ENCODE measurements at regions not wholly inside any gene's neighbourhood (a gene's known extent, or its start where the extent isn't known, plus 50 kb on each side); places are given as distances from the start of the nearest gene placed in this dataset.
"Not testable (repeated sequence)": the region's sequence is repeated elsewhere in the genome, so short reads cannot be mapped to it uniquely, and the experiment has no call there.

GRCh38 chr6:27546522-27546921 lies 73.6 kb upstream of the ZNF184 start:
- WGBS, 10 experiments = 80 to 100% (median 93%) methylated on average over 2 to 7 of the region's 7 CpGs; no CpG with 5 or more reads in 2 of the 10 experiments
- no peak for ATAC-seq (replicated peaks in 6 of 8)
- in situ Hi-C loops (cut with MboI; ENCODE audit: low pct_unique_long_range_greater_than_20kb in 2 of 9, low sequenced_read_pairs in 9 of 9, unreplicated experiment in 9 of 9) = no loop called here

GRCh38 chr6:27545271-27546046 lies 72.6 kb upstream of the ZNF184 start:
- Histone ChIP-seq H3K4me3 (peak overlapping the region in 1 of 5 donors; percentile 15), H3K27ac (no peak overlapping the region), H3K4me1 (replicated peaks in 1 of 2) (no peaks in the 10 kb centered on the region)
- in situ Hi-C loops (cut with MboI; ENCODE audit: low pct_unique_long_range_greater_than_20kb in 2 of 9, low sequenced_read_pairs in 9 of 9, unreplicated experiment in 9 of 9) = no loop called here
- 4 to 86% (median 13%) methylated on average over 3 to 29 of the region's 32 CpGs for WGBS, 10 experiments
- peak in 4 of 8 experiments; percentile 18 to 81 (median 76) for ATAC-seq (replicated peaks in 6 of 8)

More at GRCh38 chr6:27546522-27546921, 73.6 kb upstream of the ZNF184 start:
- Histone ChIP-seq H3K4me3 (no peak overlapping the region), H3K4me1 (replicated peaks in 1 of 2) (no peaks in the 10 kb centered on the region), H3K27ac (no peak overlapping the region)

GRCh38 chr6:27544612-27545260 lies 71.8 kb upstream of the ZNF184 start:
- 1 to 31% (median 11%) methylated on average over 4 to 20 of the region's 20 CpGs for WGBS, 10 experiments

GRCh38 chr6:27544135-27544534 lies 71.2 kb upstream of the ZNF184 start:
- WGBS, 10 experiments = 0 to 76% (median 28%) methylated on average over 1 to 15 of the region's 20 CpGs; no CpG with 5 or more reads in 5 of the 10 experiments
- ATAC-seq (replicated peaks in 6 of 8); in situ Hi-C loops (cut with MboI; ENCODE audit: low pct_unique_long_range_greater_than_20kb in 2 of 9, low sequenced_read_pairs in 9 of 9, unreplicated experiment in 9 of 9); H3K4me1 ChIP-seq (replicated peaks in 1 of 2); H3K27ac ChIP-seq; H3K4me3 ChIP-seq: not testable (repeated sequence)

More at GRCh38 chr6:27544612-27545260, 71.8 kb upstream of the ZNF184 start:
- Histone ChIP-seq H3K27ac (no peak overlapping the region), H3K4me3 (peak overlapping the region in 1 of 5 donors; percentile 15), H3K4me1 (replicated peaks in 1 of 2) (no peaks in the 10 kb centered on the region)
- ATAC-seq (replicated peaks in 6 of 8) = no peak
- in situ Hi-C loops (cut with MboI; ENCODE audit: low pct_unique_long_range_greater_than_20kb in 2 of 9, low sequenced_read_pairs in 9 of 9, unreplicated experiment in 9 of 9) = no loop called here

- WGBS, 10 experiments = 69 to 100% (median 76%) methylated on average over 1 to 2 of the region's 2 CpGs; no CpG with 5 or more reads in 2 of the 10 experiments
- ATAC-seq (replicated peaks in 6 of 8) = no peak
- H3K4me1 ChIP-seq (replicated peaks in 1 of 2) = no peaks in the 10 kb centered on the region
- in situ Hi-C loops (cut with MboI; ENCODE audit: low pct_unique_long_range_greater_than_20kb in 2 of 9, low sequenced_read_pairs in 9 of 9, unreplicated experiment in 9 of 9) = no loop called here
- no peak overlapping the region for H3K27ac ChIP-seq
- H3K4me3 ChIP-seq = no peak overlapping the region
These were observed 69.6 kb upstream of the ZNF184 start for GRCh38 chr6:27542485-27542884.

GRCh38 chr6:27541933-27542297 lies 69.0 kb upstream of the ZNF184 start:
- no peak for ATAC-seq (replicated peaks in 6 of 8)
- WGBS, 10 experiments = 12 to 75% (median 26%) methylated on average over 2 to 5 of the region's 5 CpGs; no CpG with 5 or more reads in 1 of the 10 experiments
- in situ Hi-C loops (cut with MboI; ENCODE audit: low pct_unique_long_range_greater_than_20kb in 2 of 9, low sequenced_read_pairs in 9 of 9, unreplicated experiment in 9 of 9) = no loop called here
- H3K4me1 ChIP-seq (replicated peaks in 1 of 2) = no peaks in the 10 kb centered on the region
- H3K27ac ChIP-seq = no peak overlapping the region
- no peak overlapping the region for H3K4me3 ChIP-seq

- Histone ChIP-seq H3K27ac (no peak overlapping the region), H3K4me1 (replicated peaks in 1 of 2) (no peaks in the 10 kb centered on the region), H3K4me3 (no peak overlapping the region)
- ATAC-seq (replicated peaks in 6 of 8) = peak in 1 of 8 experiments; percentile 3
- in situ Hi-C loops (cut with MboI; ENCODE audit: low pct_unique_long_range_greater_than_20kb in 2 of 9, low sequenced_read_pairs in 9 of 9, unreplicated experiment in 9 of 9) = no loop called here
- WGBS, 10 experiments = 24 to 86% (median 41%) methylated on average over 1 to 15 of the region's 15 CpGs
These were observed 68.5 kb upstream of the ZNF184 start for GRCh38 chr6:27541212-27541932.

GRCh38 chr6:27539551-27539950 lies 66.6 kb upstream of the ZNF184 start:
- no peaks in the 10 kb centered on the region for H3K4me1 ChIP-seq (replicated peaks in 1 of 2)
- ATAC-seq (replicated peaks in 6 of 8) = no peak
- no peak overlapping the region for H3K27ac ChIP-seq
- in situ Hi-C loops (cut with MboI; ENCODE audit: low pct_unique_long_range_greater_than_20kb in 2 of 9, low sequenced_read_pairs in 9 of 9, unreplicated experiment in 9 of 9) = no loop called here
- 8 to 100% (median 58%) methylated on average over 1 to 12 of the region's 13 CpGs for WGBS, 10 experiments
- no peak overlapping the region for H3K4me3 ChIP-seq

GRCh38 chr6:27532820-27533538 lies 60.1 kb upstream of the ZNF184 start:
- H3K4me1 ChIP-seq (replicated peaks in 1 of 2) = no peaks in the 10 kb centered on the region
- in situ Hi-C loops (cut with MboI; ENCODE audit: low pct_unique_long_range_greater_than_20kb in 2 of 9, low sequenced_read_pairs in 9 of 9, unreplicated experiment in 9 of 9) = no loop called here
- 23 to 90% (median 65%) methylated on average over 1 to 7 of the region's 7 CpGs for WGBS, 10 experiments
- peak in 1 of 8 experiments; percentile 20 for ATAC-seq (replicated peaks in 6 of 8)
- H3K27ac ChIP-seq = no peak overlapping the region
- no peak overlapping the region for H3K4me3 ChIP-seq

- in situ Hi-C loops (cut with MboI; ENCODE audit: low pct_unique_long_range_greater_than_20kb in 2 of 9, low sequenced_read_pairs in 9 of 9, unreplicated experiment in 9 of 9) = no loop called here
- WGBS, 10 experiments = 51 to 95% (median 88%) methylated on average over 3 to 17 of the region's 17 CpGs
These were observed 59.0 kb upstream of the ZNF184 start for GRCh38 chr6:27531772-27532459.

GRCh38 chr6:27529796-27530195 lies 56.9 kb upstream of the ZNF184 start:
- H3K4me3 ChIP-seq; H3K27ac ChIP-seq; H3K4me1 ChIP-seq (replicated peaks in 1 of 2); ATAC-seq (replicated peaks in 6 of 8); in situ Hi-C loops (cut with MboI; ENCODE audit: low pct_unique_long_range_greater_than_20kb in 2 of 9, low sequenced_read_pairs in 9 of 9, unreplicated experiment in 9 of 9): not testable (repeated sequence)
- 93 to 100% methylated on average over 2 to 3 of the region's 24 CpGs; no CpG with 5 or more reads in 8 of the 10 experiments for WGBS, 10 experiments

More at GRCh38 chr6:27531772-27532459, 59.0 kb upstream of the ZNF184 start:
- no peak for ATAC-seq (replicated peaks in 6 of 8)
- Histone ChIP-seq H3K4me3 (no peak overlapping the region), H3K4me1 (replicated peaks in 1 of 2) (no peaks in the 10 kb centered on the region), H3K27ac (no peak overlapping the region)

- Histone ChIP-seq H3K27ac (no peak overlapping the region), H3K4me1 (replicated peaks in 1 of 2) (no peaks in the 10 kb centered on the region), H3K4me3 (no peak overlapping the region)
- in situ Hi-C loops (cut with MboI; ENCODE audit: low pct_unique_long_range_greater_than_20kb in 2 of 9, low sequenced_read_pairs in 9 of 9, unreplicated experiment in 9 of 9) = no loop called here
- ATAC-seq (replicated peaks in 6 of 8) = no peak
These were observed 55.8 kb upstream of the ZNF184 start for GRCh38 chr6:27528714-27529113.

Data from motor neuron (in vitro differentiated cells).